Urinary bladder (tissue), 3 donors: ENCODE measurements at regions not wholly inside any gene's neighbourhood (a gene's known extent, or its start where the extent isn't known, plus 50 kb on each side); places are given as distances from the start of the nearest gene placed in this dataset.

ENCODE experiments used
- DNase-seq: peaks from one replicate; pipeline ENCODE4 v3.0.0-alpha.2; 2015; ENCODE audit errors: extremely low spot score
- H3K27ac ChIP-seq: one replicate; pipeline ENCODE4 v1.5.1; 2013; ENCODE audit warnings: low read depth, mild to moderate bottlenecking, moderate library complexity
- H3K36me3 ChIP-seq: one replicate; pipeline ENCODE4 v1.6.1; 2013; ENCODE audit warnings: mild to moderate bottlenecking, moderate library complexity; ENCODE audit not compliant: insufficient read depth
- H3K4me1 ChIP-seq: one replicate; pipeline ENCODE4 v1.6.1; 2013; ENCODE audit warnings: mild to moderate bottlenecking, moderate library complexity; ENCODE audit not compliant: insufficient read depth
- H3K4me3 ChIP-seq: one replicate; pipeline ENCODE4 v1.5.1; 2013; ENCODE audit warnings: low read depth, low read length
- WGBS: extraction: QIAGEN DNeasy Blood & Tissue Kit; methylation state at CpG from one replicate; pipeline ENCODE4 v1.1.7; 2013; 5-methylcytosine and 5-hydroxymethylcytosine counted together
- donor health status: healthy with polysubstance abuse.
- donor health status: healthy.

- WGBS, result 72% methylated on average over 11 of the region's 11 CpGs
- H3K27ac ChIP-seq, result no peak overlapping the region
- no peaks in the 10 kb centered on the region for H3K36me3 ChIP-seq
- H3K4me1 ChIP-seq, result no peaks in the 10 kb centered on the region
- no peak overlapping the region for H3K4me3 ChIP-seq
- DNase-seq, result no peak
Observed at GRCh38 chr16:62177351-62178203, 141.3 kb upstream of the CDH8 start.

- WGBS, result 78% methylated on average over 2 of the region's 2 CpGs
- no peak for DNase-seq
Observed at GRCh38 chr16:62170642-62171041, 134.4 kb upstream of the CDH8 start.

GRCh38 chr16:62167551-62167950, 131.3 kb upstream of the CDH8 start:
- DNase-seq, result no peak
- 92% methylated on average over 1 of the region's 1 CpG for WGBS
- Histone ChIP-seq H3K36me3 (no peaks in the 10 kb centered on the region), H3K27ac (no peak overlapping the region), H3K4me3 (no peak overlapping the region), H3K4me1 (no peaks in the 10 kb centered on the region)

More at GRCh38 chr16:62170642-62171041, 134.4 kb upstream of the CDH8 start:
- no peak overlapping the region for H3K27ac ChIP-seq
- no peaks in the 10 kb centered on the region for H3K36me3 ChIP-seq
- H3K4me1 ChIP-seq, result no peaks in the 10 kb centered on the region
- H3K4me3 ChIP-seq, result no peak overlapping the region

- no peak overlapping the region for H3K27ac ChIP-seq
- no peak overlapping the region for H3K4me3 ChIP-seq
- no peak for DNase-seq
- 90% methylated on average over 3 of the region's 3 CpGs for WGBS
- no peaks in the 10 kb centered on the region for H3K36me3 ChIP-seq
- H3K4me1 ChIP-seq, result no peaks in the 10 kb centered on the region
Observed at GRCh38 chr16:62157544-62157943, 121.3 kb upstream of the CDH8 start.

GRCh38 chr16:62156971-62157370, 120.7 kb upstream of the CDH8 start:
- H3K4me1 ChIP-seq, result no peaks in the 10 kb centered on the region
- 77% methylated on average over 2 of the region's 2 CpGs for WGBS
- no peak for DNase-seq

GRCh38 chr16:62149631-62150030, 113.4 kb upstream of the CDH8 start:
- no peak overlapping the region for H3K4me3 ChIP-seq
- no peak for DNase-seq
- H3K36me3 ChIP-seq, result no peaks in the 10 kb centered on the region

More at GRCh38 chr16:62156971-62157370, 120.7 kb upstream of the CDH8 start:
- Histone ChIP-seq H3K36me3 (no peaks in the 10 kb centered on the region), H3K4me3 (no peak overlapping the region), H3K27ac (no peak overlapping the region)

GRCh38 chr16:62137996-62138395, 101.8 kb upstream of the CDH8 start:
- Histone ChIP-seq H3K27ac (no peak overlapping the region), H3K36me3 (no peaks in the 10 kb centered on the region), H3K4me1 (no peaks in the 10 kb centered on the region), H3K4me3 (no peak overlapping the region)
- DNase-seq, result no peak
- WGBS, result 58% methylated on average over 3 of the region's 3 CpGs

More at GRCh38 chr16:62149631-62150030, 113.4 kb upstream of the CDH8 start:
- H3K27ac ChIP-seq, result no peak overlapping the region
- no peaks in the 10 kb centered on the region for H3K4me1 ChIP-seq

- no peak for DNase-seq
Observed at GRCh38 chr16:62135911-62136310, 99.7 kb upstream of the CDH8 start.

GRCh38 chr16:62135446-62135845, 99.2 kb upstream of the CDH8 start:
- Histone ChIP-seq H3K27ac (no peak overlapping the region), H3K36me3 (no peaks in the 10 kb centered on the region), H3K4me1 (no peaks in the 10 kb centered on the region), H3K4me3 (no peak overlapping the region)
- DNase-seq, result no peak
- 83% methylated on average over 1 of the region's 1 CpG for WGBS

More at GRCh38 chr16:62135911-62136310, 99.7 kb upstream of the CDH8 start:
- H3K27ac ChIP-seq, result no peak overlapping the region
- no peak overlapping the region for H3K4me3 ChIP-seq
- H3K4me1 ChIP-seq, result no peaks in the 10 kb centered on the region
- 59% methylated on average over 2 of the region's 2 CpGs for WGBS
- no peaks in the 10 kb centered on the region for H3K36me3 ChIP-seq

- Histone ChIP-seq H3K27ac (no peak overlapping the region), H3K4me3 (no peak overlapping the region), H3K4me1 (no peaks in the 10 kb centered on the region), H3K36me3 (no peaks in the 10 kb centered on the region)
- WGBS, result 66% methylated on average over 4 of the region's 4 CpGs
- no peak for DNase-seq
Observed at GRCh38 chr16:62130101-62130500, 93.9 kb upstream of the CDH8 start.

- Histone ChIP-seq H3K36me3 (no peaks in the 10 kb centered on the region), H3K4me1 (no peaks in the 10 kb centered on the region), H3K27ac (no peak overlapping the region), H3K4me3 (no peak overlapping the region)
- WGBS, result 91% methylated on average over 1 of the region's 1 CpG
- DNase-seq, result no peak
Observed at GRCh38 chr16:62105244-62105643, 69.0 kb upstream of the CDH8 start.

GRCh38 chr16:62102588-62102987, 66.3 kb upstream of the CDH8 start:
- 91% methylated on average over 1 of the region's 1 CpG for WGBS
- no peak overlapping the region for H3K4me3 ChIP-seq
- no peak for DNase-seq
- no peaks in the 10 kb centered on the region for H3K4me1 ChIP-seq
- H3K36me3 ChIP-seq, result no peaks in the 10 kb centered on the region
- H3K27ac ChIP-seq, result no peak overlapping the region

- WGBS, result 49% methylated on average over 2 of the region's 2 CpGs
- no peak overlapping the region for H3K27ac ChIP-seq
- H3K4me1 ChIP-seq, result no peaks in the 10 kb centered on the region
- no peak overlapping the region for H3K4me3 ChIP-seq
- no peak for DNase-seq
- H3K36me3 ChIP-seq, result no peaks in the 10 kb centered on the region
Observed at GRCh38 chr16:62100651-62101050, 64.4 kb upstream of the CDH8 start.

GRCh38 chr16:62089715-62090114, 53.5 kb upstream of the CDH8 start:
- Histone ChIP-seq H3K27ac (no peak overlapping the region), H3K36me3 (no peaks in the 10 kb centered on the region), H3K4me3 (no peak overlapping the region), H3K4me1 (no peaks in the 10 kb centered on the region)
- 88% methylated on average over 4 of the region's 4 CpGs for WGBS
- DNase-seq, result no peak
